ENCODE measurements at regions not wholly inside any gene's neighbourhood (a gene's known extent, or its start where the extent isn't known, plus 50 kb on each side); places are given as distances from the start of the nearest gene placed in this dataset.

GRCh38 chr6:105790635-105791034 is 295.5 kb upstream of the PRDM1 start:
- no peak for DNase-seq

GRCh38 chr6:105789935-105790334 is 296.2 kb upstream of the PRDM1 start:
- DNase-seq = no peak

- DNase-seq = no peak
Measured at GRCh38 chr6:105787747-105788146, 298.4 kb upstream of the PRDM1 start.

GRCh38 chr6:105786890-105787655 is 299.1 kb upstream of the PRDM1 start:
- DNase-seq = no peak

- peak in 3 of 4 experiments; percentile 57 to 70 (median 68) for DNase-seq
Measured at GRCh38 chr6:105786449-105786848, 299.7 kb upstream of the PRDM1 start.

GRCh38 chr6:105785066-105785811 is 300.9 kb upstream of the PRDM1 start:
- DNase-seq = peak; percentile 73 to 88 (median 84)

- no peak for DNase-seq
Measured at GRCh38 chr6:105784179-105784578, 302.0 kb upstream of the PRDM1 start.

- peak; percentile 57 to 82 (median 76) for DNase-seq
Measured at GRCh38 chr6:105783333-105783935, 302.7 kb upstream of the PRDM1 start.

GRCh38 chr6:105781915-105782314 is 304.2 kb upstream of the PRDM1 start:
- DNase-seq = no peak

GRCh38 chr6:105781248-105781647 is 304.9 kb upstream of the PRDM1 start:
- no peak for DNase-seq

GRCh38 chr6:105780146-105780860 is 305.8 kb upstream of the PRDM1 start:
- peak in 1 of 4 experiments; percentile 55 for DNase-seq

GRCh38 chr6:105779110-105779509 is 307.0 kb upstream of the PRDM1 start:
- no peak for DNase-seq

- no peak for DNase-seq
Measured at GRCh38 chr6:105775095-105775494, 311.0 kb upstream of the PRDM1 start.

GRCh38 chr6:105774247-105774646 is 311.9 kb upstream of the PRDM1 start:
- no peak for DNase-seq

- DNase-seq = no peak
Measured at GRCh38 chr6:105771313-105771970, 314.7 kb upstream of the PRDM1 start.

- DNase-seq = no peak
Measured at GRCh38 chr6:105769987-105770386, 316.1 kb upstream of the PRDM1 start.

- DNase-seq = no peak
Measured at GRCh38 chr6:105769197-105769596, 316.9 kb upstream of the PRDM1 start.

- no peak for DNase-seq
Measured at GRCh38 chr6:105767541-105767940, 318.6 kb upstream of the PRDM1 start.

- DNase-seq = no peak
Measured at GRCh38 chr6:105765239-105765638, 320.9 kb upstream of the PRDM1 start.

GRCh38 chr6:105764315-105764714 is 321.8 kb upstream of the PRDM1 start:
- DNase-seq = no peak

- DNase-seq = no peak
Measured at GRCh38 chr6:105763866-105764265, 322.3 kb upstream of the PRDM1 start.

GRCh38 chr6:105760746-105761145 is 325.4 kb upstream of the PRDM1 start:
- no peak for DNase-seq

Data from suppressor macrophage (primary cell).